ENCODE measurements at regions not wholly inside any gene's neighbourhood (a gene's known extent, or its start where the extent isn't known, plus 50 kb on each side); places are given as distances from the start of the nearest gene placed in this dataset.

- H3K27me3 ChIP-seq (replicated peaks; ENCODE audit: insufficient read depth), result no peaks in the 10 kb centered on the region
- no peaks in the 10 kb centered on the region for H3K9me3 ChIP-seq
- DNase-seq (ENCODE audit: low spot score), result no peak
- H3K36me3 ChIP-seq, result no peaks in the 10 kb centered on the region
- ATAC-seq (ENCODE audit: insufficient number of reproducible peaks, low FRiP score, low read depth), result no peak
- H3K4me3 ChIP-seq, result no peak overlapping the region
- H3K4me1 ChIP-seq (ENCODE audit: control insufficient read depth in 1 of 2, low read depth in 2 of 2), result no peaks in the 10 kb centered on the region
- H3K27ac ChIP-seq, result no peak overlapping the region
- no peak for TF ChIP-seq CTCF (IDR thresholded peaks at IDR 0.05)
Measured at GRCh38 chr2:8524388-8524787, 157.5 kb upstream of the ID2 start.

- H3K27ac ChIP-seq, result no peak overlapping the region
- H3K4me1 ChIP-seq (ENCODE audit: control insufficient read depth in 1 of 2, low read depth in 2 of 2), result no peaks in the 10 kb centered on the region
- no peak for ATAC-seq (ENCODE audit: insufficient number of reproducible peaks, low FRiP score, low read depth)
- no peak for DNase-seq (ENCODE audit: low spot score)
- H3K9me3 ChIP-seq, result no peaks in the 10 kb centered on the region
- no peaks in the 10 kb centered on the region for H3K27me3 ChIP-seq (replicated peaks; ENCODE audit: insufficient read depth)
- no peaks in the 10 kb centered on the region for H3K36me3 ChIP-seq
- no peak overlapping the region for H3K4me3 ChIP-seq
- TF ChIP-seq CTCF (IDR thresholded peaks at IDR 0.05), result no peak
Measured at GRCh38 chr2:8524823-8525222, 157.0 kb upstream of the ID2 start.

- H3K27ac ChIP-seq, result no peak overlapping the region
- no peak overlapping the region for H3K4me3 ChIP-seq
- TF ChIP-seq CTCF (IDR thresholded peaks at IDR 0.05), result no peak
- no peaks in the 10 kb centered on the region for H3K36me3 ChIP-seq
- H3K4me1 ChIP-seq (ENCODE audit: control insufficient read depth in 1 of 2, low read depth in 2 of 2), result no peaks in the 10 kb centered on the region
- DNase-seq (ENCODE audit: low spot score) (no peak), ATAC-seq (ENCODE audit: insufficient number of reproducible peaks, low FRiP score, low read depth) (no peak)
- no peaks in the 10 kb centered on the region for H3K9me3 ChIP-seq
- H3K27me3 ChIP-seq (replicated peaks; ENCODE audit: insufficient read depth), result no peaks in the 10 kb centered on the region
Measured at GRCh38 chr2:8525236-8525581, 156.6 kb upstream of the ID2 start.

- Histone ChIP-seq H3K36me3 (no peaks in the 10 kb centered on the region), H3K27me3 (replicated peaks; ENCODE audit: insufficient read depth) (no peaks in the 10 kb centered on the region), H3K9me3 (no peaks in the 10 kb centered on the region), H3K4me1 (ENCODE audit: control insufficient read depth in 1 of 2, low read depth in 2 of 2) (no peaks in the 10 kb centered on the region), H3K4me3 (no peak overlapping the region), H3K27ac (no peak overlapping the region)
- ATAC-seq (ENCODE audit: insufficient number of reproducible peaks, low FRiP score, low read depth) (no peak), DNase-seq (ENCODE audit: low spot score) (no peak)
- TF ChIP-seq CTCF (IDR thresholded peaks at IDR 0.05), result no peak
Measured at GRCh38 chr2:8525582-8526402, 156.1 kb upstream of the ID2 start.

GRCh38 chr2:8526403-8526696, 155.5 kb upstream of the ID2 start:
- no peaks in the 10 kb centered on the region for H3K4me1 ChIP-seq (ENCODE audit: control insufficient read depth in 1 of 2, low read depth in 2 of 2)
- TF ChIP-seq CTCF (IDR thresholded peaks at IDR 0.05), result no peak
- no peak for ATAC-seq (ENCODE audit: insufficient number of reproducible peaks, low FRiP score, low read depth)
- no peaks in the 10 kb centered on the region for H3K36me3 ChIP-seq
- peaks cover 4% of the 10 kb centered on the region for H3K9me3 ChIP-seq
- no peaks in the 10 kb centered on the region for H3K27me3 ChIP-seq (replicated peaks; ENCODE audit: insufficient read depth)
- DNase-seq (ENCODE audit: low spot score), result no peak
- H3K4me3 ChIP-seq, result no peak overlapping the region
- no peak overlapping the region for H3K27ac ChIP-seq

Measured in thoracic aorta (tissue), 2 donors.